HepG2 (cell line): ENCODE measurements at regions not wholly inside any gene's neighbourhood (a gene's known extent, or its start where the extent isn't known, plus 50 kb on each side); places are given as distances from the start of the nearest gene placed in this dataset.

Experiments used
- ATAC-seq: fragments of 200-7000 bp; cut with Tn5 transposase; 3 replicates; pipeline ENCODE4 v1.9.1; 2020; ENCODE audit warnings: mild to moderate bottlenecking, moderate library complexity
- BruUV-seq: library from RNA; stranded (reverse); fragments of 400-500 nt; replicated peaks from 2 replicates; lab custom pipeline; 2021; lab: Mats Ljungman, UMichigan
- CTCF ChIA-PET: fragments of 300-600 bp; formaldehyde crosslinking; extraction: SDS; loops from one replicate; lab custom pipeline; 2021; ENCODE audit warnings: low total read pairs, inconsistent platforms, low intra/inter-chr PET ratio; lab: Yijun Ruan, JAX
- POLR2A ChIA-PET: fragments of 350-600 bp; sonication (Branson Sonifier 250); formaldehyde crosslinking; loops from one replicate; lab custom pipeline; 2020; ENCODE audit warnings: antibody characterized with exemption, inconsistent platforms; lab: Yijun Ruan, JAX
- DNase-seq: peaks from one replicate; pipeline ENCODE4 v3.0.0-alpha.2; 2015; ENCODE audit warnings: low spot score
- FAIRE-seq: peaks from 3 replicates; lab custom pipeline; 2011; peaks lifted over from hg19 to GRCh38; lab: Jason Lieb, UNC
- H2AFZ ChIP-seq: one replicate; pipeline ENCODE4 v1.6.1; 2011; ENCODE audit warnings: low read length, inconsistent platforms
- H3K27ac ChIP-seq: fragments of 300-600 bp; 3 replicates; pipeline ENCODE4 v1.8.0; 2011; ENCODE audit warnings: mixed run types, mild to moderate bottlenecking, mixed read lengths, low read length, inconsistent platforms; ENCODE audit not compliant: insufficient read depth; ENCODE audit errors: extremely low read length
- H3K27me3 ChIP-seq, 2 experiments: fragments of 200-600 bp in 1 of 2; 2 replicates in 1 of 2; 3 replicates in 1 of 2; pipeline versions ENCODE4 v1.6.0 to v1.8.0; 2011; ENCODE audit warnings: low read length in 2 of 2, mild to moderate bottlenecking in 2 of 2, moderate library complexity in 2 of 2, inconsistent platforms in 1 of 2; ENCODE audit not compliant: insufficient read depth in 2 of 2, control insufficient read depth in 1 of 2
- H3K36me3 ChIP-seq, 2 experiments: fragments of 200-600 bp in 1 of 2; replicated peaks in 1 of 2; 2 replicates in 1 of 2; 3 replicates in 1 of 2; pipeline versions ENCODE4 v1.5.1 to v1.8.0; 2011; ENCODE audit warnings: low read length in 2 of 2, inconsistent platforms in 1 of 2; ENCODE audit not compliant: insufficient read depth in 2 of 2, control insufficient read depth in 1 of 2
- H3K4me1 ChIP-seq: 2 replicates; pipeline ENCODE4 v1.5.1; 2012; ENCODE audit warnings: low read length, inconsistent platforms; ENCODE audit not compliant: insufficient read depth
- H3K4me2 ChIP-seq: 2 replicates; pipeline ENCODE4 v1.6.0; 2011; ENCODE audit warnings: low read depth, low read length, inconsistent platforms
- H3K4me3 ChIP-seq, 3 experiments: fragments of 200-600 bp in 1 of 3; sonication (generic), shearing (Covaris generic) in 1 of 3; replicated peaks in 1 of 3; 2 replicates each; pipeline ENCODE4 v1.5.1; 2011 to 2016; ENCODE audit warnings: low read length in 3 of 3, inconsistent platforms in 2 of 3, low read depth in 2 of 3, mild to moderate bottlenecking in 2 of 3, control low read depth in 1 of 3, mixed read lengths in 1 of 3; ENCODE audit not compliant: insufficient read depth in 1 of 3
- H3K79me2 ChIP-seq: one replicate; pipeline ENCODE4 v1.6.1; 2011; ENCODE audit warnings: low read length, inconsistent platforms; ENCODE audit not compliant: insufficient read depth
- H3K9ac ChIP-seq: 2 replicates; pipeline ENCODE4 v1.6.0; 2011; ENCODE audit warnings: mild to moderate bottlenecking, low read depth, low read length, inconsistent platforms; ENCODE audit not compliant: insufficient read depth
- H3K9me3 ChIP-seq: 2 replicates; pipeline ENCODE4 v1.5.1; 2012; ENCODE audit warnings: mild to moderate bottlenecking, low read length
- H4K20me1 ChIP-seq: 2 replicates; pipeline ENCODE4 v1.6.0; 2011; ENCODE audit warnings: inconsistent platforms, mild to moderate bottlenecking, low read length, moderate library complexity; ENCODE audit not compliant: insufficient read depth
- KDM5B ChIP-seq: sonication (generic); formaldehyde crosslinking; IDR thresholded peaks from 2 replicates; pipeline ENCODE4 v1.4.0; 2020; ENCODE audit warnings: missing genetic modification reagents, mild to moderate bottlenecking, borderline replicate concordance
- MYNN ChIP-seq: sonication (generic); formaldehyde crosslinking; IDR thresholded peaks from 2 replicates; pipeline ENCODE4 v1.4.0; 2020; ENCODE audit warnings: mild to moderate bottlenecking, low read depth, missing genetic modification reagents
- PITX1 ChIP-seq: sonication (generic); formaldehyde crosslinking; IDR thresholded peaks from 2 replicates; pipeline ENCODE4 v1.5.1; 2020; ENCODE audit warnings: mild to moderate bottlenecking, missing genetic modification reagents
- SYNCRIP ChIP-seq: fragments of 200-400 bp; formaldehyde crosslinking; IDR thresholded peaks from 2 replicates; pipeline ENCODE4 v1.6.1; 2018; ENCODE audit warnings: mild to moderate bottlenecking, low read depth, low read length; ENCODE audit not compliant: insufficient read depth
- ZNF672 ChIP-seq: sonication (generic); formaldehyde crosslinking; IDR thresholded peaks from 2 replicates; pipeline ENCODE4 v1.8.1; 2022; ENCODE audit warnings: missing genetic modification reagents
- WGBS: methylation state at CpG from one replicate; pipeline ENCODE4 v1.1.6; 2017; ENCODE audit warnings: low lambda C conversion rate; 5-methylcytosine and 5-hydroxymethylcytosine counted together
- in situ Hi-C: cut with HindIII; loops from 2 replicates; pipeline ENCODE4 v1.10.0; 2017; ENCODE audit warnings: low pct_unique_long_range_greater_than_20kb; ENCODE audit not compliant: extremely low pct_ligation_motif_present
- intact Hi-C: fragments of 100-400 bp; cut with micrococcal nuclease; formaldehyde crosslinking; loops from one replicate; pipeline ENCODE4 v1.10.0; 2022; ENCODE audit not compliant: unreplicated experiment
- TF ChIP-seq, protein P1 (sequence below): sonication (generic); formaldehyde crosslinking; IDR thresholded peaks from 2 replicates; pipeline ENCODE4 v1.4.0; 2020; ENCODE audit warnings: mild to moderate bottlenecking, missing genetic modification reagents, borderline replicate concordance
- TF ChIP-seq, protein P2 (sequence below): sonication (generic); formaldehyde crosslinking; IDR thresholded peaks from 2 replicates; pipeline ENCODE4 v1.8.0; 2022; ENCODE audit warnings: missing genetic modification reagents, mild to moderate bottlenecking, borderline replicate concordance
- TF ChIP-seq, protein P3 (sequence below): sonication (generic); formaldehyde crosslinking; IDR thresholded peaks from 2 replicates; pipeline ENCODE4 v1.8.0; 2022; ENCODE audit warnings: mild to moderate bottlenecking, missing genetic modification reagents, moderate library complexity

DNA sequence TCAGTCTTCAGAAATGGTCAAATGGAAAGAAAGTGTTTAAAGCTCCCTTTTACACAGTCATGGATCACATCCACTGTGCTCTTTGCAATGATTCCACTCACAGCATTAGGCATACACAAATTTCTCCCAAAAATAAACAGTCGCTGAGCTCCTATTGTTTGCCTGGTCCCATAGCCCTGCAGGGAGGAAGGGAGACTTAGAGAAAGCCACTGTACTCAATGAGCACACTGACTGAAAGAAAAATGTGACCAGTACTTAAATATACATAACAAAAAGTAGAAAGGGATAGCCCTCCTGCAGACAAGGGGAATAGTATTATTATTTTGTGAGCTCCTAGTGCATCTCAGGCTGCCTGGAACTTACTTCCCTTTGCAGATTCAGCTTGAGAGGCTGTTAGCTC lies 853.2 kb downstream of the GRID1 start:
- no peak overlapping the region for H3K4me3 ChIP-seq
- H4K20me1 ChIP-seq, result no peaks in the 10 kb centered on the region
- no TSS peak for BruUV-seq
- FAIRE-seq (no peak), DNase-seq (no peak), ATAC-seq (no peak)
- no peak overlapping the region for H3K9ac ChIP-seq
- ChIA-PET POLR2A (no interaction called here), CTCF (no interaction called here)
- no peak overlapping the region for H3K4me2 ChIP-seq
- TF ChIP-seq, protein P1, sequence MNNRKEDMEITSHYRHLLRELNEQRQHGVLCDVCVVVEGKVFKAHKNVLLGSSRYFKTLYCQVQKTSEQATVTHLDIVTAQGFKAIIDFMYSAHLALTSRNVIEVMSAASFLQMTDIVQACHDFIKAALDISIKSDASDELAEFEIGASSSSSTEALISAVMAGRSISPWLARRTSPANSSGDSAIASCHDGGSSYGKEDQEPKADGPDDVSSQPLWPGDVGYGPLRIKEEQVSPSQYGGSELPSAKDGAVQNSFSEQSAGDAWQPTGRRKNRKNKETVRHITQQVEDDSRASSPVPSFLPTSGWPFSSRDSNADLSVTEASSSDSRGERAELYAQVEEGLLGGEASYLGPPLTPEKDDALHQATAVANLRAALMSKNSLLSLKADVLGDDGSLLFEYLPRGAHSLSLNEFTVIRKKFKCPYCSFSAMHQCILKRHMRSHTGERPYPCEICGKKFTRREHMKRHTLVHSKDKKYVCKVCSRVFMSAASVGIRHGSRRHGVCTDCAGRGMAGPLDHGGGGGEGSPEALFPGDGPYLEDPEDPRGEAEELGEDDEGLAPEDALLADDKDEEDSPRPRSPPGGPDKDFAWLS (CRISPR knock-in tag), result no peak
- TF ChIP-seq PITX1 (no peak), KDM5B (CRISPR knock-in tag) (no peak), SYNCRIP (no peak)
- no peaks in the 10 kb centered on the region for H3K27me3 ChIP-seq
- H3K79me2 ChIP-seq, result no peaks in the 10 kb centered on the region
- no peak overlapping the region for H3K27ac ChIP-seq
- H2AFZ ChIP-seq, result no peak overlapping the region
- 0% methylated on average over 1 of the region's 1 CpG for WGBS
- no peaks in the 10 kb centered on the region for H3K36me3 ChIP-seq
- H3K9me3 ChIP-seq, result no peaks in the 10 kb centered on the region
- no peaks in the 10 kb centered on the region for H3K4me1 ChIP-seq
- intact Hi-C loops (no loop called here), in situ Hi-C loops (no loop called here)

DNA sequence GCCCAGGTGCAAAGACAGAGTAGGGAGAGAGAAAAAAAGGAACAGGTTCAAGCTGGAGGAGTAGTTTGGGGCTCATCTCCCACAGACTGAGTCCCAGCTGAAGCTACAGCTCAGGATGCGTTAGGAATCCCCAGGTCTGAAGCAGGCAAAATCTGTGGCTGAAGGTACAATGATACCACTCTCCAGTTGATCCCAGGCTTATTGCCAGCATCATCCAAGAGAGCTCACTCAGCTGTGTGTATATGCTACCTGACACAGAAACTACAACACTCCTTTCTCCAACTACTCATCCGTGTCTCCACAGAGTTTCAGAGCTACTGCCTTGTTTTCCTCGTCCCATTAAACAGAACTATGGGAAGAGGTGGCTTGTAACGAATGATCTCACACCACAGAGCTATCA lies 851.3 kb downstream of the GRID1 start:
- H3K79me2 ChIP-seq, result no peaks in the 10 kb centered on the region
- no peaks in the 10 kb centered on the region for H4K20me1 ChIP-seq
- no peaks in the 10 kb centered on the region for H3K9me3 ChIP-seq
- no peak overlapping the region for H3K4me3 ChIP-seq
- in situ Hi-C loops (no loop called here), intact Hi-C loops (no loop called here)
- TF ChIP-seq ZNF672 (CRISPR knock-in tag) (no peak), MYNN (CRISPR knock-in tag) (no peak)
- TF ChIP-seq, protein P2, sequence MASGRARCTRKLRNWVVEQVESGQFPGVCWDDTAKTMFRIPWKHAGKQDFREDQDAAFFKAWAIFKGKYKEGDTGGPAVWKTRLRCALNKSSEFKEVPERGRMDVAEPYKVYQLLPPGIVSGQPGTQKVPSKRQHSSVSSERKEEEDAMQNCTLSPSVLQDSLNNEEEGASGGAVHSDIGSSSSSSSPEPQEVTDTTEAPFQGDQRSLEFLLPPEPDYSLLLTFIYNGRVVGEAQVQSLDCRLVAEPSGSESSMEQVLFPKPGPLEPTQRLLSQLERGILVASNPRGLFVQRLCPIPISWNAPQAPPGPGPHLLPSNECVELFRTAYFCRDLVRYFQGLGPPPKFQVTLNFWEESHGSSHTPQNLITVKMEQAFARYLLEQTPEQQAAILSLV (CRISPR knock-in tag), result no peak
- TF ChIP-seq, protein P3, sequence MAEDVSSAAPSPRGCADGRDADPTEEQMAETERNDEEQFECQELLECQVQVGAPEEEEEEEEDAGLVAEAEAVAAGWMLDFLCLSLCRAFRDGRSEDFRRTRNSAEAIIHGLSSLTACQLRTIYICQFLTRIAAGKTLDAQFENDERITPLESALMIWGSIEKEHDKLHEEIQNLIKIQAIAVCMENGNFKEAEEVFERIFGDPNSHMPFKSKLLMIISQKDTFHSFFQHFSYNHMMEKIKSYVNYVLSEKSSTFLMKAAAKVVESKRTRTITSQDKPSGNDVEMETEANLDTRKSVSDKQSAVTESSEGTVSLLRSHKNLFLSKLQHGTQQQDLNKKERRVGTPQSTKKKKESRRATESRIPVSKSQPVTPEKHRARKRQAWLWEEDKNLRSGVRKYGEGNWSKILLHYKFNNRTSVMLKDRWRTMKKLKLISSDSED, result no peak
- no peak overlapping the region for H2AFZ ChIP-seq
- WGBS, result 0% methylated on average over 4 of the region's 4 CpGs
- CTCF ChIA-PET, result no interaction called here
- H3K9ac ChIP-seq, result no peak overlapping the region
- no peak overlapping the region for H3K4me2 ChIP-seq
- H3K36me3 ChIP-seq, result no peaks in the 10 kb centered on the region
- DNase-seq, result no peak
- no TSS peak for BruUV-seq
- H3K27me3 ChIP-seq, result no peaks in the 10 kb centered on the region
- FAIRE-seq, result no peak
- ATAC-seq, result no peak
- POLR2A ChIA-PET, result no interaction called here
- no peak overlapping the region for H3K27ac ChIP-seq
- H3K4me1 ChIP-seq, result no peaks in the 10 kb centered on the region
